HuH-7 (cell line): ENCODE measurements at regions not wholly inside any gene's neighbourhood (a gene's known extent, or its start where the extent isn't known, plus 50 kb on each side); places are given as distances from the start of the nearest gene placed in this dataset.
"Not testable (repeated sequence)": the region's sequence is repeated elsewhere in the genome, so short reads cannot be mapped to it uniquely, and the experiment has no call there.

ENCODE experiments used
- DNase-seq: peaks from one replicate; pipeline ENCODE4 v3.0.0; 2011; ENCODE audit warnings: low spot score

DNA sequence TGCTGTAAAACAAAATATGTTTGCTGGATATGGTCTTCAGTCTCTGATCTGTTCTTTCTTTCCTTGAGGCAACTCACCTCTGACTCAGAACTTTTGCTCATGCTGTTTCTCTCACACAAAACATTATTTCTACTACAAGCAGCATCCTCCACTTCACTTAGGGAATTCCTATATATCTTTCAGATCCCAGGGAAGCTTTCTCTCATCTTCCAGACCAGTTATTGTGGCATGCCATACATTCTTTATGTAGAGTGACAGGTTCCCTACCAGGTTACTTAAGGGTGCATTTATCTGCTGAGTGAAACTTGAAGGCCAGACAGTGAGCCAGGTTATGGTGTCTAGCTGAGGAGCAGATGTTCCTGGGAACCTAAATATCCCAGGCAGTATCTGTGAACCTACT, 1226.0 kb downstream of the CDH8 start:
- no peak for DNase-seq

DNA sequence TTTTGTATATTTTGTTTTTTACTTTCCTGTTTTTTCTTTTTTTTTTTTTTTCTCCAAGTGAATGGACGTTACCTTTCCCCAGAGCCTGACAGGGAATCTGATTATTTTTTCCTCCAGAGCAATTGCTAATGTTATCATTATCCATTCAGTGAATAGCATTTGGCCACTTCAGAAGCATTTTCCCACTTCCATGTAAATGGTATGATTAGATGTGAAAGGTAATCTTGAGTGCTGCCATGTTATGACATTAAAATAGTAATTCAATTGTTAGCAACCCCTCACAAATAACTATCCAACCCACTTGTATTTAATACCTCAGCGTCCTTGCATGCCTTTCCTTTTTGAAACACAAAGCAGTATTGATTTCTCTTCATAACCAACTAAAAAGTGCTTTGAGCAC, 1243.8 kb downstream of the CDH8 start:
- no peak for DNase-seq

DNA sequence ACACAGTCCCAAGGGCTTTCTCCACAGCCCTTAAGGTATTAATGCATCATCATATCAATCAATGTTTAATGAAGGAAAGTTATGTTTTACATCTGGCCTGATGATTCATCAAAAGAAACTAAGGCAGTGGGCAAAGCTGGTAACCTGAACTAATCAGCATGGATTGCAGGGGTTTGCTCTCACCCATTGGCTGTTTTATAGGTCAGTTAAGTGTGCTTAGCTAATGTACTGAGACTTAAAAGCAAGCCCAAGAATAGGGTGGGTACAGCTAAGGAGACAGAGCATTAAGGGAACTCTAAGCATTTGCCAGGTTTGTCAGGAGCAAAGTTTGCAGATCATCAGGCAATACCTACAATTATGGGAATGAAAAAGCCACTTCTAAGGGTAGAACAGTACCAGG, 1247.6 kb downstream of the CDH8 start:
- no peak for DNase-seq

DNA sequence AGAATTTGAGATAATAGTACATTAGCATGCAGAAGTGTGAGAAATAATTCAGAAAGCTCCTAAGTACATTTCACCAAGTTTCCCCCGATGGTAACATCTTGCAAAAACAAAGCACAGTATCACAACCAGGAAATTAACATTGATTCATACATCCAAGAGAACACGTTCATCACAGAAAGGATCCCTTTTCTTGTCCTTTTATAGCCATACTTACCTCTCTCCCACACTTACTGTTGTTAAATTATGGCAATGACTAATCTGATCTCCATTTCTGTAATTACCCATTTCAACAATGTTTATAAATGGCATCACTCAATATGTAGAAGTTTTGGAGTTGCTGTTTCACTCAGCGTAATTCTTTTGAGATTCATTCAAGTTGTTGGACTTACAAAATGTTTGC, 1260.0 kb downstream of the CDH8 start:
- DNase-seq: no peak

DNA sequence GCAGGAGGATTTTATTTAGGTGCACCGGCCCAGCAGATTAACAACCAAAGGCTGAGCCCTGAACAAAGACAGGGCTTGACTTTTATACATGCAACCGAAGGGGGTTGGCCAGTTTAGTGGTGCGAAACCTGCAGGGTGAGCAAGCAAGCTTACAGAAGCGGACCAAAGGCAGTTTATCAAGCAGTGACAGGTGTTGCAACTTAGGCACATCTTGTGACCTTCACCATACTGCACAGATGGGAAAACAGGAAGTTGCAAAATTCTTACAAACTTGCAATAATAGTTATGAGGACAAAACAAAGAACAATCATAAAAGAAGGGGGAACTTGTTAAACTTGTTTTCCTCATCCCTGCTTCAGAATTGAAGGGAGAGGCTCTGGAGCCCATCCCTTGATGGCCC, 1265.1 kb downstream of the CDH8 start:
- no peak for DNase-seq

DNA sequence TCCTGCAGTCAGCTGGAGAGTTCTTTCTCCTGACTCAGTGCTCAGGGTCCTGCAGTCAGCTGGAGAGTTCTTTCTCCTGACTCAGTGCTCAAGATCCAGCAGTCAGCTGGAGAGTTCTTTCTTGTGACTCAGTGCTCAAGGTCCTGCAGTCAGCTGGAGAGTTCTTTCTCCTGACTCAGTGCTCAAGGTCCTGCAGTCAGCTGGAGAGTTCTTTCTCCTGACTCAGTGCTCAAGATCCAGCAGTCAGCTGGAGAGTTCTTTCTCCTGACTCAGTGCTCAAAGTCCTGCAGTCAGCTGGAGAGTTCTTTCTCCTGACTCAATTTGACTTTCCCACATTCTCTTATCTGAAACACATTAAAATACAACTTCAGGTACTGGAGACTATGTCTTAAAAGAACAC, 1265.9 kb downstream of the CDH8 start:
- not testable (repeated sequence) for DNase-seq

DNA sequence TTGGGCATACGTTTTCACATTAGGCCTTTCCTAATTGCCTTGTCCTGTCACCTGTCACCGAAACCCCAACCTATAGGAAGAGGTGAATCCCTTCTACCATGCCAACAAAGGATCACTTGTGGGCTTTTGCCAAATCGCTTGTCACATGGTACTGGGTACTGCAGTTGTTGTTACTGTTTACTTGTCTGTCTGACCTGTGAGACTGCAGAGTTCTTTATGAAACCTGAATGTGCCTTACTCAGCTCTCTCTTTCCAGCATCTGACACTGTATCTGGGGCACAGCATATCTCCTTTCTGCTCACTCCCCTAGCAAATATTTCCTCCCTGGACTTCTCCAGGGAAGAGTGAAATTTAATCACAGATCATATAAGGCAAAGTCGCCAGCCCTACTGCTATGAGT, 1272.4 kb downstream of the CDH8 start:
- DNase-seq: no peak

DNA sequence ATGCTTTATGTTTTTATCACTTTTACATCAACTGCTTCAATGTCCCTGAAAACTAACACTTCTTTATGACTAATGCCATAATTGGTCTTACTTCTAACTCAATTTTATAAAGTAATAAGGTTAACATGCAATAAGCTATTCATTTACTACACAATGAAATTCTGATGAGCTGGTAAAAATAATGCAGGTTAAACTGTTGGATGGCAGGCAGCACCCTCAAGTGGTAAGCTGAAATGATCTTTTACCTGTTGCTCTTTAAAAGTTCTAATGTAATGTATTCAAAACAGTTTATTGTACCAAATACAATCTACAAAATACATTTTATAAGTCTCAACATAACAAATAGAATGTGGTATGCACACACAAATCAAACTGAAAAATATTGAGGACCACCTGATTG, 1280.3 kb downstream of the CDH8 start:
- DNase-seq: no peak

DNA sequence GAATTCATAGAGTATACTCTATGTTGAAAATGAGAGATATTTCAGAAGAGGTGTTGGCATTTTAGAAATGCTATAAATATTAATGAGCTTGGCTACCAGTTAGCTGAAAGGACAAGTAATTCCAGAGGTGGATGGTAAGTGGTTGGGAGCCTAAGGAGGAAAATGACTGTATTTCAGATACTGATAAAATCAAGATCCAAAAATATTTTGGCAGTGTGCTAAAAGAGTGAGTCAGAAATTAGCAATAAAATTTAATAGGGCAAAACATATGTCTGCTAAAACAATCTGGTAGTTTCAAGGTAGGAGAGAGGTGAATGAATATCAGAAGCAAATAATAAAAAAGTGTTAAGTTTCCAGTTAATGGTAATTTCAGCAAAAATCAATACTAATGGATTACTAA, 1287.9 kb downstream of the CDH8 start:
- DNase-seq: no peak

DNA sequence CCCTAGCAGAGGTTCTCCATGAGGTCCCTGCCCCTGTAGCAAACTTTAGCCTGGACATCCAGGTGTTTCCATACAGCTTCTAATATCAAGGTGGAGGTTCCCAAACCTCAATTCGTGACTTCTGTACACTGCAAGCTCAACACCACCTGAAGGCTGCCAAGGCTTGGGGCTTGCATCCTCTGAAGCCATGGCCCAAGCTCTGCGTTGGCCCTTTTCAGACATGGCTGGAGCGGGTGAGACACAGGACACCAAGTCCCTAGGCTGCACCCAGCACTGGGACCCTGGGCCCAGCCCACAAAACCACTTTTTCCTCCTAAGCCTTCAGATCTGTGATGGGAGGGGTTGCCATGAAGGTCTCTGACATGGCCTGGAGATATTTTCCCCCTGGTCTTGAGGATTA, 1292.0 kb downstream of the CDH8 start:
- no peak for DNase-seq

DNA sequence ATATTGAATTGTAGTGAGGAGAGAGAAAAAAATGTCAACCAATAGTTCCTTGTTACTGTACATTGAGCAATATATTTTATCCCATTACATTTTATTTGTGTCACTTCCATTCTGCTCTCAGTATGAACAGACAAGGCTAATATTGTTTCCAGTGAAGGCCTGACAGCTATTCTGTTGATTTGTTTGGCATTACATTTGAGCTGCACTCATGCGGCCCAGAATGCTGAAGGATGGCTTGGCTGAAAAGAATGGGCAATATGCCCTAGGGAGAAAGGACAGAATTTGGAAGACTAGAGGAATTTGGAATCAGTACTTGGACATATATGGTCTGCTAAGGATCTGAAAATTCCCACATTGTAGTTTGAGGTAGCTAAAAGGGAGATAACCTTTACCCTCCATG, 1294.4 kb downstream of the CDH8 start:
- DNase-seq: no peak

DNA sequence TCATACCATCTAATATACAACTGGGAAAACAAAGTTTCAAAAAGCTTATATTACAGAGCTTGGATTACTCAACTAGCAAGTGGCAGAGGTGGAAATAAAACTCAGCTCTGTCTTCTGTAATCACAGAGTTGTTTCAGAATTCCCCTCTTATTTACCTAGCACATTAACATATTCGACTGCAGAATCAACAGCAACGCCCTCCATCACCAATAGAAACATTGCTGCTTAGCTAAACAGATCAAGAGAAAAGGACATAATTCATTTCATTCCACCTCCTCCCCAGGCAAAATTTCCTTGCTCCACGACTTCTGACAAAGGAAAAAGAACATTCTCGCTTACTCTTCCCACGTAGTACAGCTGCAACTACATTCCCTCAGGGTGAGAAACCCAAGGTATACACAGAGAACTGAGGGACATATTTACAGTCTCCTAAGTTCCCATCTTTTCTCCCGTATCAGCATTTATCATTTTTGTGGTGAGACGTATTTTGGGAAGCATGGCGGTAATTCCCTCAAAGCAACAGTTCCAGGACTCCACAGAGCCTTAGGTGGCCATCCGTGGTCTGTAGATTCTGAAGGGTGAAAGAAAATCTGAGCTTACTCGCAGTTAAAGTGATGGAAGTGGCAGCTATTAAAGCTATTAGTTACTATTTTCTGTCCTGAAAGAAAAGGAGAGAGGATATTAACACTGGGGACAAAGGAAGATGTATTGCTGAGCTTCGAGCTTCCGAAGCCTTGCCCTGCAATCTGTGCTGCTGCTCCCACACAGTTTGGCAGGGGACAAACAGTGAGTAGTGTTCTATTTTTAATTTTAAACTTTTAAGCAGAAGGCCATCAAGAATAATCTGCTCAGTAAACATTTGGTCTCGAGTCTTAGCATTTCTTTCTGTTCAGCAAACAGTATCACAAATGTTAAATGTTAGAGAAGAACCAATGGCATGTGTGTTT, 1296.2 kb downstream of the CDH8 start:
- no peak for DNase-seq

DNA sequence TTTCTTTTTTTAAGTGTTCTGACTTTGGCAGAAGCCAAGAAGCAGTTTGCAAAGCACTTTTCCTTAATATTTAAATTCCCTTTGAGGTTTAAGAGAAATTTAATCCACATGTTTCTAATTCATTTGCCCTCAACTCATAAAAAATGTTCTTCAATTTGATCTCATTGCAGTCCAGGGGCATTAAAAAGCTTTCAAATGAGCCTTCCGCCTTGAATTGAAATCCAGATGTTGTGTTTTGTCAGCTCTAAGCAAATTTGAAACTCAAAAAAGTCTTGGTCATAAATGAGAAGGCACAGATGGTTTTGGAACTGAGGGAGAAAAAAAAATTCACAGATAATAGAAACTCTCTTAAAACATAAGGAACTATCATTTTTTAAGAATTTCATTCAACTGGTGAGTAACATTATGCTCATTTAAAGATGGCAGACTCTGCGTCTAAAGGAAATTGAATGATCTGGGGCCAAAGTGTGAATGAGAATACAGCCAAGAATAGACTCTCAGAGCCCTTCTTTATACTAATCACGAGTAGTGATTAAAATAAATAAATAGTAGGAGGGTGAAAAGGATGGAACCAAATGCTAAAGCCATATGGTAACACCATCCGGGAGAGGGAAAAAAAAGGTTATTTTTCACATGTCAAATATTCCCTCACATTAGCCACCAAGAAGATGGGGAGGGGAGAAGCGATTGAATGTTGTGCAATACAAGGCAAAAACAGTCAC, 1304.7 kb downstream of the CDH8 start:
- DNase-seq: no peak

DNA sequence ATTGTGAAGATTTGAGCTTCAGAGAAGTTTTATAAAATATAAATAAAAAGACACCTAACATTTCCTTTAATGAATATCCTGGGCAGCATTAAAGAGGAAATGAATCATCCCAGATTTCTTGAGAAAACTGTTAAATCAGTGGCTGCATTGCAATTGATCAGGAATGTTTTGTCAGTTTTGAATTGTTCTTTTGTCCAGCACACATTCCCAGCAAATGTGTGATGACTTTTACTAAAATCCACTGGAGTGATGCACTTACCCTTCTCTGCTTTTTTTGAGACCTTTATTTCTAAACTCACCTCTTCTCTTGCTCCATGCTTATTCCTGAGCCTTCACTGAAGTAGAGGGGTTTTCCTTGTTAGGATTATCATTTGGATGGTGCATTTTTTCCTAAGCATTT, 1307.2 kb downstream of the CDH8 start:
- DNase-seq: no peak

DNA sequence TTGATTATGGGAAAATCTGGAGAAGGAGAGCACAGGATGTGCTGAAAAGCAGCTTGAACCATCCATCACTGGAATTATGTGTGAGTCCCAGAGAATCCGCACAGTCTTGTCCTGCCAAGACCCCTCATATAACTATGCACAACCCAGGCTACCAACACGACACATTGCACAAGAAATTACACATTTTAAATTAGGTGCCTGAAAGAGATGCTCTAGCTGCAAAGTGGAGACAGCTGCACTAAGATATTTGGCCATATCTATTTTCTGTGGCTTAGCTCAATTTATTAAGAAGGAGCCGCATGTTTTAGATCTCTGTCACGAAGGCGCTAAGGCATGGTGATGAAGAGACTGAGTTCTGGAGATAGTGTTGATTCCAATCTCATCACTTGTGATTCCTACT, 1308.4 kb downstream of the CDH8 start:
- DNase-seq: no peak

DNA sequence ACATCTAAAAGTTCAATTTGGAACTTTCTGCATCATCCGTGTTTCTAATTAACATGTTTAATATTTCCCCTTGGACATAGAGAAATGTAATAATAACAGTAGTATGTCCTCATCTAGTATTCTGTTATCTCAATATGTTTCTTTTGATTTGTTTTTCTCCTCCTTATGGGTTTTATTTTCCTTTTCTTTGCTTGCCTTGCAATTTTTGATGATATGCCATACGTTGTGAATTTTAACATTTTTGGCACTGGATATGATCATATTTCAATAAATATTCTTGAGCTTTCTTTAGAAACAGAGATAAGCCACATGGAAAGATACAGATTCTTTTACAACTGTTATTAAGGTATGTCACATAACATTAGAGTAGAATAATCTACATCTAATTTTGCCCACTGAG, 1316.2 kb downstream of the CDH8 start:
- DNase-seq: no peak

DNA sequence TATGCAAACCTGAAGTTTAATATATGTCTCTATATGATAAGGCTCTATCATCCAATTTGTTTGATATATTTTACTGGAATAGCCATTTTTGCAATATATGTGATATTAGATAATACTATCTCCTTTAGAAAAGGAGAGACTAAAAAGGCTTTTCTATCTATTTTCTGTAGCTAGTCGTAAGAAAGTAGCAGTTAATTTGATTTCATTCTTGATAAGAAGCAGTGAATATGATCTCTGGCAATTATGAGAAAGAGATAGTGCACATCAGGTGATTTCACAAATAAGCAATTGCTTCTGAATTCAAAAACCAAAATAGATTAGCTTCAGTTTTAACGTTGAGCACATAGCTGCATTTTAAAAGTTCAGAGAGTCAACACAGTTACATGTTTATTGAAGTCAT, 1318.4 kb downstream of the CDH8 start:
- DNase-seq: no peak

DNA sequence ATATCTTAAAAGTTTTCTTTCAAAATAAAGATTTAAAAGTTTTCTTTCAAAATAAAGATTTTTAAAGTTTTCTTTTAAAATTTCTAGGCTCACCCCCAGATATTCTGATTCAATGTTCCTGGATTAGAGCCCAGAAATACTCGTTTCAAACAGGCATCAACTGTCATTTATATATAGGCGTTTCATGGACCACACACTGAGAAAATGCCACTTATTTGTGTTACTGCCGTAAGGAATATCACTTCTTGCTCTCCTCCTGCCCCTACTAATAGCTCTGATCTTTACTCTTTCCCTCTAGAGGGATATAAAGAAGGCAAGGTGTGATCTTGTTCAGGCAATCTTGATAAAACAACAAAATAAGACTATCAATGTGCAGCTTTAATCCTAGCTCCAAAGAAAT, 1324.1 kb downstream of the CDH8 start:
- no peak for DNase-seq

DNA sequence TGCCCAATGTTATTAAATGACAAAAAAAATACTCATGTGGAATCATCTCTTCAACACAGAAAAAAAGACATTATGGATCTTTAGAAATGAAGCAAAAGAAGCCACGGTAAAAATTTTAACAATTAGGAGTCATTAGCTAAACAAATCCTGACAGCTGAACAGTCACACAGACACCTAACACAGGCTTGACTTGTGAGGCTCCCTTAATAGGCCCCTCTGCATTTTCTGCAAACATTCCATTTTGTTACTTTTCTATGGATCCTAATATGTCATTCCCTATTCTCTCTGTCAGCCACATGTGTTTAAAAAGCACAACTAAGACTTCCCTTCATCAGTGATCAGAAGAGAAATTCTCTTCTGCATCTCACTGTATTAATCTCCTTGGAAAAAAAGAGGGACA, 1331.5 kb downstream of the CDH8 start:
- no peak for DNase-seq

DNA sequence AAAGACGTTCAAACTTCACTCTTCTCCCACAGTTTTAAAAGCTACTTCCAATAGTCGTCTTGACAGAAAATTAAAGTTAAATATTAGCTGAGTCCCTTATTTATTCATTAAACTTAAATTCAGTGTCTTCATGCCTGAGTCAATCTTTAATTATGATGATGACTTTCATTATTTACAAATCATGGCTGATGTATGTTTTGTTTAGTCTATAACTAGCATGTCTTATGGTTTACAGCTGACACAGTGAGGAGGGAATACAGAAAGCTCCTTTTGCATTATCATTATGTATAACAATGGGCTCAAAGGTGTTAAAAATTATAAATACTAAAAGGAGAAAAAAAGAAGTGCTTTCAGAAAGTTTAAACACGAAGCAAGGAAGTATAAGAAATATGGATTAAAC, 1333.1 kb downstream of the CDH8 start:
- no peak for DNase-seq

DNA sequence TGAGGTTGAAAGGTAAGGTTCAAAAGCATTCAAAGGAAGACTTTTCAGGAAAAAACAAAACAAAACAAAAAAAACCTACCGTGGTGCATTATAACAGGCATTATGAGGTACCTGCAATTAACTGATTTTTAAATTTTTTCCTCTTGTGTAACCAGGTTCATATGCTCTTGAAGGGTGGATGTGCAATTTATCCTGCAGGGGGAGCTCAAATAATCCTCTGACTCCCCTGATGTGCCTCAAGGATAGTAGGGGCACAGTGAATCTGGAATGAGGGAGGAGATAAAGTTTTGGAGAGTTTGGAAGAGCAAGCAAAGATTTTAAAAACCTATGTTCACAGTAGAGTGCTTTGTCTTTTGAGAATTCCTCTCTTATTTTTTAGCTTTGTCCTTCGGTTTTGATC, 1349.4 kb downstream of the CDH8 start:
- no peak for DNase-seq

DNA sequence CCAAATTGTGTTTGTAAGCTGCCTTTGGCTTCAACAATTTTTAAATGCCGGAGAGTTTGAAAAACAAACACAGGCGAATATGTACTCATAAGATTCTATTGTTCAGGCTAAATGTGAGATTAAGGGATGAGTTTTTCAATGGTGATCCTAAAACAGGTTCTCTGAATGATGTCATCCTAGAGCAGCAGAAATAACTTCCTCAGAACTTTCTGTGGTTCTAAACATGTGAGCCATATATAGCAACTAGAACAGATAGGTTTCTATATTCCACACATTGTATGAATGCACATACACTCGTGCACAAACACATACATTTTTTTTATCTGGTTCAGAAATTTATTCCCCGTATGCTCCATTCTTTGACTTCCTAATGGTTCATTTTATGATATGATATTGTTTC, 1352.2 kb downstream of the CDH8 start:
- DNase-seq: no peak

DNA sequence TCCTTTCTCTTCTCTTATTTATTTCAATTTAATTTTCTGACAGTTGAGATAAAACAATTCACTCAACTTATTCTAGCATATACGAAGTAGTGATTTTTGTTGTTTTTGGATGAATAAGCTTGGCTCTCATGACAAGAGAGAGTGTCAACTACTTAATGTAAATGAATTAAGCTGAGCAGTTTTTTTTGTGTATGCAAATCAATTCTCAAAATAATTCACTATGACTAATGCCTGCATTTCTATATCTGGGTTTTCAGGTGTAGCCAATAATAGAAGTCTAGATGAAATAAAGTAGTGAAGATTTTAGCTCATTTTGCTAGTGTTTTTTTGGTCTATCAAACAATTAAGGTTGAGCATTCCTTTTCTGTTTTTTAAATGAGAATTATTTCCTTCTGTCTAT, 1354.0 kb downstream of the CDH8 start:
- no peak for DNase-seq

DNA sequence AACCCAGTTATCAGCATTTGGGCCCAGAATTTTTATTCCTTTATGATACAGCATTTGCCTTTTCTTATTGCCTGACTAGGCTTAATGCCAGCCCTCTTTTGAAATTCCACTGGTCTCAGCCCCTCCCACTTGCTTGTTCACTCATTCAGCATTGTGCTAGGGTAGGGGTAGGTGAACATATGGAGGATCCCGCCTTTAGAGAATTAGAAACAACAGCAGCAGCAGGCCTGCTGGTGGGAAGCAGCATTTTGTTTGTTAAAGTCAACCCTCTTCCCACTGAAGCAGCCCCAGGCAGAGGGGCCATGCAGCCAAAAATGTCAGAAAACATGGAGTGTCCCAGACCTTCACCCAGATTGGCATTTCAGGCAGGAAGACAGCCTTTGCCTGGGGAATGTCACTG, 1355.2 kb downstream of the CDH8 start:
- DNase-seq: no peak
